ENCODE measurements at regions not wholly inside any gene's neighbourhood (a gene's known extent, or its start where the extent isn't known, plus 50 kb on each side); places are given as distances from the start of the nearest gene placed in this dataset.

DNA sequence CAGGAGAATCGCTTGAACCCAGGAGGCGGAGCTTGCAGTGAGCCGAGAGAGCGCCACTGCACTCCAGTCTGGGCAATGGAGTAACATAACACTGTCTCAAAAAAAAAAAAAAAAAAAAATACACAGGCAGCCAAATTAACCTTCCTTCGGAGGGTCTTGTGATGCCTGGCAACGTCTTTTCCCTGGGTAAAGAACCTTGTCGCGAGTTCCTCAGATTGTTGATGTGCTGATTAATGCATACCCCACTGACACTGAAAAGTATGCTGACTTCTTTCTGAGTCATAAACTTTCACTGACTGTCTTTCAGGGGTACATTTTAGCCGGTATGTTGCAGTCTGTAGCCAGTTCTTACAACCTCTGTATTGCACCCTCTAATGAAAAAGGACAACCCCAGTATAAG lies 95.1 kb upstream of the SOD1 start:
- no peak for DNase-seq

DNA sequence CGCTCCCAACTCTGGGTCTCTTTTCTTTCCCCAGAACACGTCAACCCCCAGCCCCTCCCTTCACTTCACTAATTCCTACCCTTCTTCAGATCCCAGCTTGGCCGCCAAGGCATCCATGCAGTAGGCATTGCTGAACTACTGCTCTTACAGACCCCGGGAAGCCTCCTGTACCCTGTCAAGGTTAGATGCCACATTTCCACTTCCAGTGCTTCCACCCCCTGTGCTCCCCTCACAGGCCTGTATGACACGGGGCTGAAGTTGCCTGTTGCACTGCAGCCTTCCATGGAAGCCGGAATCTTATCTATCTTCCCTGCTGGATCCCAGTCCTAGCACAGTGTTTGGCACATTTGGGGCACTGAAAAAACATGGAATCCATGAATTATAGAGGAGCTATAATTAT lies 99.0 kb upstream of the SOD1 start:
- DNase-seq, result no peak

DNA sequence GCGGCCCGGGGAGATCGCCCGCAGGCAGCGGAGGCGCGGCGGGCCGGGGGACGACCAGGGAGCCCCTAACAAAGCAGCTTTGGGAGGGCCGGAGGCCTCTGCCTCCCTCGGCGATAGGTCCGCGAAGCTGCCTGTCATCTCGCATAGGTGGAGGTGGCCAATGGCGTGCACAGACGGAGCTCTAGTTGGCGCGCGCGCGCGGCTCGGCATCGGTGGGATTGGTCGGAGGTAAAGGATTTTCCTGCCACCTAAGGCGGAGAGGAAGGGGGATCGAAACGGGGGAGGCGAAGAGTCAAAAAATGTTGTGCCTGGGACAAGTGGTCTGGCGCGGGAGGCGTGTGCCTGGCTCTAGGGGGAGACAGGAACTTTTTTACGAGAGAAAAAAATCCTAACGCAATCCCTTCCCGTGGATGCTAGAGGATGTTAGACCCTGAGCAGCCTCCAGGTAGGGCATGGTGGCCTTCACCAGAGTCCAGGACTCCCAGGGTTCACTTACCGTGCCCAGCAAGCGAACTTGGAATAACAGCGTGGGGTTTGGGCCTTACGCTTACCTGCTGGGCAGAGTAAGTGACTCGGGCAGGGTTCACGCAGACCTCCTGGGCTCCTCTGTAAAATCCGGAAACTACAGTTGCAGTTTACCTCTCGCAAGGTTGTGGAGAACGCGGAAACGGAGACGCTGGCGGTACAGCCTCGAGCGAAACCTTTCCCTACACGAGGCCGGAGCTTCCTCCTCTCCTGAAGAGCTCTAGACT lies 99.9 kb upstream of the SOD1 start:
- DNase-seq, result peak; percentile 73

DNA sequence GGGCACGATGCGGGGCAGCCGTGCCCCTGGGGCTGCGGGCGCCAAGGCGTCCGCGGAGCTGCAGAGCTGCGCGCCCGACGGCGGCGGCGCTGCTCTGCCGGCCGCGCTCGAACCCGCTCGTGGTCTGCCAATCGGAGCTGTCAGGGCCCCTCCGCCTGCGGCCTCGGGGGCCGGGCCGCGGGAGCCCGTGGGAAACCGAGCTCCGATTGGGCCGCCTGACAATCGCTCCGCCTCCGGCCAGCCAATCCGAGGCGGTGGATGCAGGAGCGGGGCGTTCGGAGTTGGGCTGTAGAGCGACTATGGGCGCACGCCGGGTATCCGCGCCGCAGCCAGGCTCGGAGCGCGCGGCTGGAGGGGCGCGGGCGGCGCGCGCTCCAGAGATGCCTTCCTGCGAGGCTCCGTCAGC lies 100.5 kb upstream of the SOD1 start:
- peak; percentile 73 for DNase-seq

DNA sequence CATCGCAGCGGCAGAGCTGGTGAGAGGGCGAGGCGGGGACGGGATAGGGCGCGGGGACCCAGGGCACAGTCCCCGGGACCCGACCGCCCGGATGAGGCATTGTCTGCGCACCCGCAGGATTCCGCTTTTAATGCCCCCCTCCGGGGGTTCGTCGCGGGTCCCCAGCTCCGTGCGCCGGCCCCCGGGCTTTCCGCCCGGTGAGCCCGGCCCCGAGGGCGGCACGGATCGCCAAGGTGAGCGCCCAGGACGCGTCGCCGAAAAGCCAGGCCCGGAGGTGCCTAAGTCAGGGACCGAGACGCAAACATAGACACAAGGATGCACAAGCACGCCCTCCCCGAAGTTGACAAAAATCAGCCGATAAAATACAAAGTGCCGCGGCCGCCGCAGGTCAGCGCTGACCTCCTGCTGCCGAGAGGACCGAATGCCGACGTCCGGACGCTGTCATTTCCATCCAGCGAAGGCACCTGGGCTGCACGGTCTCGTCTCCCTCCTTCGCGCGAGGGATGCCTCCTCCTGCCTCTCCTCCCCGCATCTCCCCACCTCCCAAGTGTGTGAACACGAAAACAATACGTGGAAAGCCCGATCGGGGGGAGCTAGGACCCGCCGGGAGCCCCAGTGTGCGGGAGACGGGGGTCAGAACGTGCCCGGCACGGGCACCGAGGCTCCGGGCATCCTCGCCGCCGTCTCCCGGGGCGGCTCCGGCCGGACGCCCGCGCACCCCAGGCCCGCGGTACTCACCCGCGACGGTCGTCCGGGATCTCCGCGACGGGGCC lies 101.1 kb upstream of the SOD1 start:
- no peak for DNase-seq

DNA sequence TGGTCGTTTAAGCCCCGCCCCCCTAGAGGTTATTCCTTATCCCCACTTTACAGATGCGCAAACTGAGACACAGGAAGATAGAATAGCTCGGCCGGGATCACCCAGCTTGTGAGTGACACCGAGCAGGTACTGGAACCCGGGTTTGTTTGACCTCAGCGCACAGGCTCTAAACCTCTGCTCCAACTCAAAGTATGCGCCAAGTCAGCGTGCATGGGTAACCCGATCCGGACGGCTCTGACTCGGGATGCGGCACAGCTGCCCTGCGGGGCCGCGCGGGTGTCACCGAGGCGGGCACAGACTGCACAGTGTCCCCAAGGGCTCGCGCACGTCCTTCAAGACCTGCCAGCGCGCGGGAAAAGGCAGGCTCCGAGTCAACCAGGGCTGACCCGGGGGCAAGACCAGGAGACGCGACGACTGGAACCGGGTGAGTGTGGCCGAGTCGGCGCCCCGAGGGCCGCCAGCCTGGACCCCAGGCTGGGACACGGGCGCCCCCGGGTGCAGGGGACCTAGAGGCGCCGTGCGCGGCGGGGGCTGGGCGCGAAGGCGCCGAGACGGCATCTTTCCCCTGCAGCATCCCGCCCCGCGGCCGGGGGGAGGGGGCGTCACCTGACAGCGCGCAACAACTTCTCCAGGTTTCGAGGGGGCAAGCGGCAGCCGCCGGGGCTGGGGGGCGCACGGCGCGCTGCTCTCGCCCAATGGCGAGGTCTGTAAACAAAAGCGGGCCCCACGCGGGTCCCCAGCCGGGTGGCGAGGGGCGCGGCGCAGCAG lies 101.9 kb upstream of the SOD1 start:
- no peak for DNase-seq

GRCh38 chr21:31556662-31557061 lies 102.8 kb upstream of the SOD1 start:
- DNase-seq, result no peak

DNA sequence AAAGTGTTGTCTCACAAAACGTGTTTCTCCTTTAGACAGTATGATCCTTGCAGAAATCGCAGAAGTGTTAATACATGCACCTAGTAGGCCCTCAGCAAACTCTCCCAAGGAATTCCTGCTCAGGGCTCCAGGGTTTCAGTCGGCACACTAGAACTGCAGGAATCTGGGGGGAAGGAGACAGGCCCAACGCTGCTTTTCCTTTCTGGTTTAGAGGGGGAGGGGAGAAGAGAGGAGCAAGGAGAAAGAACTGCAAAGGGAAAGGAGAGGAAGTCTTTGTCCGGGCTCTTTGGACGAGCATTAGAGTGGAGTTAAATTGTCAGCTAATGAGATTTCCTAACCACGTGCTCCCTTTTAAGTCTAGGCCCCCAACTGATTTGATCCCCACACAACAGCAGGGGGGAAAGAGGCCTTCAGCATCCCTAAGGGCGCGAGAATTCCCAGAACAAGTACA lies 103.7 kb upstream of the SOD1 start:
- DNase-seq, result no peak

DNA sequence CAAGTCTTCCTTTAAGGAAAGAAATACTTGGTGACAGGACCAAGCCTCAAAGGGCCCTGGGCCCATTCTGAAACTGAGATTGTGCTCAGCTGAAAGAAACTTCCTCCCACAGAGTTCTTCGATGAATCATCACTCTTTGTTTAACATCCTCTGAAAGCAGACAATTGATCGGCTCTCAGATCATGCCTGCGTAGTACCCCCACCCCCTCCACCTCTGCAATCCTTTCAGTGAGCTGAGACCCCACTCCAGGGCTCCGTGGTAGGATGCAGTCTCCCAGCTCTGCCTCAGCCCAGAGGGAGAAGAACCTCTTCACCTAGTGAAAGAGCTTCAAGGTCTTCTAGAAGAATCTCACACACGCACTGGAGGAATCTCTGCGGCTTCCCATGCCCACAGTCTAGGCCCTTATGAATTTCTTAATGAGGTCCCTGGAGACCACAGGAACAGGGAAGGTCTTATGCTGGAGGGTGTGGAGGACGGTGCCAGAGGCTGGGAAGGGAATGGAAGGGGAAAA lies 104.9 kb upstream of the SOD1 start:
- no peak for DNase-seq

- DNase-seq, result no peak
Observed at GRCh38 chr21:31553926-31554325, 105.6 kb upstream of the SOD1 start.

DNA sequence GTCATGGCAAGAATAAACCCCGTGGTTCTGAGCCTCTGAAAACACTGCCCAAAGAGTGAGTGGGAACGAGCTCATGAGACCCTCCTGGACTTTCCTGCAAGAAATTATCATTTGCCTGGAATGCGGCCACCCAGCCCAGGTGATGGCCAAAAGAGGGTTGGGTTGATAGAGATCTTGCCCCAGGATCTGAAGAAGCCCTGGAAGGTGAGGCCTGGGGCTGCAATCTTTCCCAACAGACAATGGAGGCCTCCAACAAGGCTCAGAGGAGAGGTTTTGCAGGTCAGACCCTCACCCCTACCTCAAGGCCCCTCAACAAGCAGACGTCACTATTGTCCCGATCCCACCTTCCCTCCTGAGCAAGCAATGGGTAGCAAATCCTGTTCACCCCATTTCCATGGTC lies 106.0 kb upstream of the SOD1 start:
- no peak for DNase-seq

DNA sequence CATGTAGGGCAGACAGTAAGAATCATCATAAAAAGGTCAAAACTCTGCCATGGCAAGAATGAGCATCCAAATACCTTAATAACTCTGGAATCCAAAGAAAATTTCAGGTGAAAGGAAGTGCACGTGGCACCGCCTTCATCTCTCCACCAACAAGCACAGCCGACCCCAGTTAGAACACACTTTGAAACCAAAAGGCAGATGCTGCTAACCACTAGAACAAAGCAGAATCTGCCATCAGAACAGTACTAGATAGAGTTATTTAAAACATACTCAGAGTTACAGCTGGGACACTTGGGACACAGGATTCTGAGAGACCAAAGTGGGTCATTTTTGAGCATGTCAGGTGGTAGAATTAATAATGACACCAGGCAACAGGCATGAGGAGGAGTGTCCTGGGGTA lies 106.7 kb upstream of the SOD1 start:
- DNase-seq, result no peak

DNA sequence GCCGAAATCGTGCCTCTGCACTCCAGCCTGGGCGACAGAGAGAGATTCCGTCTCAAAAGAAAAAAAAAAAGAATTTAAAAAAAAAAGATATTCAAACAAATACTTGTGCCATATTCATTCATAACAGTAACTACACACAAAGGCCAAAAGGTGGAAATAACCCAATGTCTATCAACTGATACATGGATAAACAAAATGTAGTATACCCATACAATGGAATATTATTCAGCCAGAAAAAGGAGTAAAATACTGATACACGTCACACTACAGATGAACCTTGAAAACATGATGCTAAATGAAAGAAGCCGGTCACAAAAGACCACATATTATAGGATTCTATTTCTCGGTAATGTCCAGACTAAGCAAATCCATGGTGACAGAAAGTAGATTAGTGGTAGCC lies 109.4 kb upstream of the SOD1 start:
- DNase-seq, result no peak

DNA sequence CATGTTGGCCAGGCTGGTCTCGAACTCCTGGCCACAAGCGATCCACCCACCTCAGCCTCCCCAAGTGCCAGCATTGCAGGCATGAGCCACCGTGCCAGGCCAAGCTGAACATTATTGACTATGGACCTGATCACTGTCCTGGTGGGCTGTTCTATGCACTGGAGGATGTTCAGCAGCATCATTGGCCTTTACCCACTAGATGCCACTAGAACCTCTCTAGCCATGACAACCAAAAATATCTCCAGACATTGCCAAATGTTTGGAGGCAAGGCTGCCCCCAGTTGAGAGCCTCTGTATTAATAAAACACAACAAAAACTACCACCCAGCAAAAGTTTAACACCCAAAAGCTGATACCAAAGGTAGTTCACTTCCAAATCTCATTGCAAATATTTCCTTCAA lies 110.8 kb upstream of the SOD1 start:
- no peak for DNase-seq

GRCh38 chr21:31546443-31547170 lies 112.9 kb upstream of the SOD1 start:
- DNase-seq, result no peak

GRCh38 chr21:31545036-31545435 lies 114.5 kb upstream of the SOD1 start:
- DNase-seq, result no peak

- no peak for DNase-seq
Observed at GRCh38 chr21:31543191-31543590, 116.3 kb upstream of the SOD1 start.

- DNase-seq, result no peak
Observed at GRCh38 chr21:31538816-31539215, 120.7 kb upstream of the SOD1 start.

- DNase-seq, result no peak
Observed at GRCh38 chr21:31537872-31538576, 121.5 kb upstream of the SOD1 start.

- no peak for DNase-seq
Observed at GRCh38 chr21:31536138-31536537, 123.4 kb upstream of the SOD1 start.

DNA sequence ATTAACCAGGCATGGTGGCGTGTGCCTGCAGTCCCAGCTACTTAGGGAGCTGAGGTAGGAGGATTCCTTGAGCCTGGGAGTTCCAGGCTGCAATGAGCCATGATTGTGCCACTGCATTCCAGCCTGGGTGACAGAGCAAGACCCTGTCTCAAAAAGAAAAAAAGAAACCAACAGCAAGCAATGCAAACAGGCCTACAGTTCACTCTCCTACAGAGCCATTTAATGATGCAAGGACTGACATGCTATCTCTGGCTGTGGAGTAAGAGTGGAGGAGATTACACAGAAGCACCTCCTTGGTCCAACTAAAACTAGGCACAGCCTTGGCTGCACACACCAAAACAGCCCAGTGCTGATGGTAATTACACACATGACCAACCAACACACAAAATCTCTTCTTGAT lies 127.5 kb upstream of the SOD1 start:
- no peak for DNase-seq
